Heart right ventricle (tissue), 16 donors: ENCODE measurements at regions not wholly inside any gene's neighbourhood (a gene's known extent, or its start where the extent isn't known, plus 50 kb on each side); places are given as distances from the start of the nearest gene placed in this dataset.

ENCODE experiments used
- ATAC-seq, 8 donors: fragments of 200-7000 bp; cut with Tn5 transposase; one replicate each; pipeline ENCODE4 v1.9.1; 2020; ENCODE audit warnings: mild to moderate bottlenecking in 8 of 8, moderate library complexity in 8 of 8, moderate number of reproducible peaks in 1 of 8
- DNase-seq, 2 donors: peaks; one replicate each; pipeline ENCODE4 v3.0.0-alpha.2; 2020
- H3K27ac ChIP-seq, 10 donors: fragments of 200-600 bp; sonication (generic) in 2 of 10; one replicate each; pipeline versions ENCODE4 v1.5.0 to v1.8.0; 2020 to 2022; ENCODE audit warnings: mild to moderate bottlenecking in 3 of 10
- H3K27me3 ChIP-seq, 7 donors: fragments of 200-600 bp; one replicate each; pipeline ENCODE4 v1.8.0; 2021 to 2022; ENCODE audit warnings: mild to moderate bottlenecking in 2 of 7
- H3K36me3 ChIP-seq, 9 donors: fragments of 200-600 bp; sonication (generic) in 1 of 9; one replicate each; pipeline versions ENCODE4 v1.5.0 to v1.8.0; 2020 to 2022; ENCODE audit warnings: mild to moderate bottlenecking in 2 of 9
- H3K4me1 ChIP-seq, 9 donors: fragments of 200-600 bp; sonication (generic) in 1 of 9; one replicate each; pipeline versions ENCODE4 v1.5.0 to v1.8.0; 2020 to 2022; ENCODE audit warnings: mild to moderate bottlenecking in 4 of 9
- H3K4me3 ChIP-seq, 10 donors: fragments of 200-600 bp; sonication (generic) in 2 of 10; one replicate each; pipeline versions ENCODE4 v1.5.0 to v1.8.0; 2020 to 2022; ENCODE audit warnings: mild to moderate bottlenecking in 7 of 10, moderate library complexity in 2 of 10
- H3K9me3 ChIP-seq, 11 donors: fragments of 200-600 bp in 10 of 11; sonication (generic) in 2 of 11; one replicate each; pipeline versions ENCODE4 v1.5.0 to v1.8.0; 2013 to 2022; ENCODE audit warnings: mild to moderate bottlenecking in 2 of 11, control low read depth in 1 of 11, moderate library complexity in 1 of 11
- WGBS, 2 donors: extraction: QIAGEN DNeasy Blood & Tissue Kit; methylation state at CpG; one replicate each; pipeline ENCODE4 v1.1.7; 2013; ENCODE audit warnings: inconsistent platforms in 1 of 2; 5-methylcytosine and 5-hydroxymethylcytosine counted together
- intact Hi-C, 10 donors: fragments of 100-400 bp; cut with DNase I; formaldehyde crosslinking; loops; one replicate each; pipeline versions ENCODE4 v1.11.1 to v1.14.2; 2022
- TF ChIP-seq, protein P1 (sequence below), 9 donors: fragments of 200-600 bp; sonication (generic) in 2 of 9; IDR thresholded peaks; one replicate each; pipeline versions ENCODE4 v1.5.0 to v1.8.0; 2021 to 2022; ENCODE audit warnings: antibody characterized with exemption in 9 of 9, mild to moderate bottlenecking in 5 of 9, moderate library complexity in 1 of 9
- donor health status: Arrhythmogenic right ventricular cardiomyopathy.
- donor health status: ischemic (EF 13 %, LVEDD 7.1; RV severe dilation, severe dysfunction).
- donor health status: healthy with polysubstance abuse.
- donor health status: DM: no; HTN: yes; CAD: no.
- donor health status: DM: no; HTN: no; CAD: no.
- donor health status: ischemic (EF 25% LVEDD 6.9; RV normal size, moderate dysfunction).
- donor health status: ischemic (EF 25% LVEDD 5.7; RV mildly dilated, moderate dysfunction).
- donor health status: healthy.
- donor health status: DM: yes; HTN: yes; CAD: no.
- donor health status: Ischemic cardiomyopathy.
- donor health status: ischemic (EF 35%, LVEDD 5.7; RV mildly dilated, moderate dysfunction).
- donor health status: nonischemic (EF 11% LVEDD 7.7; RV severe dilation, severe dysfunction).
- donor health status: DM: yes; HTN: yes; CAD: no.
- donor health status: PGD.
- donor health status: ischemic (EF 29% LVEDD 5.4; RV normal size, mild dysfunction).
- donor health status: nonischemic (EF 23%, LVEDD 6.1; RV moderate dilation, normal function).

GRCh38 chr6:1024161-1024560 lies 287.7 kb upstream of the FOXQ1 start:
- peaks cover 0 to 33% (median 16%) of the 10 kb centered on the region in 7 donors for H3K27me3 ChIP-seq
- TF ChIP-seq, protein P1, sequence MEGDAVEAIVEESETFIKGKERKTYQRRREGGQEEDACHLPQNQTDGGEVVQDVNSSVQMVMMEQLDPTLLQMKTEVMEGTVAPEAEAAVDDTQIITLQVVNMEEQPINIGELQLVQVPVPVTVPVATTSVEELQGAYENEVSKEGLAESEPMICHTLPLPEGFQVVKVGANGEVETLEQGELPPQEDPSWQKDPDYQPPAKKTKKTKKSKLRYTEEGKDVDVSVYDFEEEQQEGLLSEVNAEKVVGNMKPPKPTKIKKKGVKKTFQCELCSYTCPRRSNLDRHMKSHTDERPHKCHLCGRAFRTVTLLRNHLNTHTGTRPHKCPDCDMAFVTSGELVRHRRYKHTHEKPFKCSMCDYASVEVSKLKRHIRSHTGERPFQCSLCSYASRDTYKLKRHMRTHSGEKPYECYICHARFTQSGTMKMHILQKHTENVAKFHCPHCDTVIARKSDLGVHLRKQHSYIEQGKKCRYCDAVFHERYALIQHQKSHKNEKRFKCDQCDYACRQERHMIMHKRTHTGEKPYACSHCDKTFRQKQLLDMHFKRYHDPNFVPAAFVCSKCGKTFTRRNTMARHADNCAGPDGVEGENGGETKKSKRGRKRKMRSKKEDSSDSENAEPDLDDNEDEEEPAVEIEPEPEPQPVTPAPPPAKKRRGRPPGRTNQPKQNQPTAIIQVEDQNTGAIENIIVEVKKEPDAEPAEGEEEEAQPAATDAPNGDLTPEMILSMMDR (IDR thresholded peaks at IDR 0.05), result no peak
- H3K4me3 ChIP-seq, result no peak overlapping the region
- no peaks in the 10 kb centered on the region for H3K4me1 ChIP-seq
- intact Hi-C loops, result no loop called here
- DNase-seq (no peak), ATAC-seq (no peak)
- H3K9me3 ChIP-seq, result no peaks in the 10 kb centered on the region
- no peak overlapping the region for H3K27ac ChIP-seq
- WGBS, 2 donors, result 86 to 93% methylated on average over 6 of the region's 6 CpGs
- no peaks in the 10 kb centered on the region for H3K36me3 ChIP-seq

- Histone ChIP-seq H3K4me3 (no peak overlapping the region), H3K9me3 (no peaks in the 10 kb centered on the region), H3K4me1 (no peaks in the 10 kb centered on the region), H3K27ac (no peak overlapping the region), H3K27me3 (peaks cover 0 to 40% (median 16%) of the 10 kb centered on the region in 7 donors), H3K36me3 (no peaks in the 10 kb centered on the region)
- WGBS, 2 donors, result 87 to 89% methylated on average over 4 of the region's 4 CpGs
- DNase-seq (no peak), ATAC-seq (no peak)
- TF ChIP-seq, protein P1 (IDR thresholded peaks at IDR 0.05), result no peak
- intact Hi-C loops, result no loop called here
These were observed 288.7 kb upstream of the FOXQ1 start for GRCh38 chr6:1023229-1023628.

DNA sequence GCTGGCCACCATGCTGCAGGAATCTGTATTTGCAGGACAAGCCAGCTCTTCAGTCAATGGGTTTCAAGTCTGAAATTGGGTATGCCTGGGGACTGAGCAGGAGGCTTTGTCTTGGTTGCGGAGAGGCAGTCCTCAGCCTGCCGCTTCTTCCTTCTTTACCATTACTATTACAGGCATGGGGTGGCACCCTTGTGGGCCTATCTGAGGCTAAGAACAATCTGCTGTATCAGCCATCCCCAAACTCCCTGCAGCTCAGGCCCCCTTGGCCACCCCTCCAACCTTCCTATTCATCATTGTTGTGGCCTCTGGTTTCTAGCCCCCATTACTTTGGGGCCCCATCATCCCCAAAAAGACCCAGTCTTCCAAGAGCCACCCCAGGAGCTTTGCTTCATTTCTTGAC lies 289.2 kb upstream of the FOXQ1 start:
- 95 to 100% methylated on average over 2 of the region's 2 CpGs for WGBS, 2 donors
- TF ChIP-seq, protein P1 (IDR thresholded peaks at IDR 0.05), result no peak
- H3K4me3 ChIP-seq, result no peak overlapping the region
- no peaks in the 10 kb centered on the region for H3K9me3 ChIP-seq
- no peaks in the 10 kb centered on the region for H3K36me3 ChIP-seq
- H3K27ac ChIP-seq, result no peak overlapping the region
- intact Hi-C loops, result no loop called here
- peaks cover 0 to 41% (median 16%) of the 10 kb centered on the region in 7 donors for H3K27me3 ChIP-seq
- H3K4me1 ChIP-seq, result no peaks in the 10 kb centered on the region
- DNase-seq (no peak), ATAC-seq (no peak)

DNA sequence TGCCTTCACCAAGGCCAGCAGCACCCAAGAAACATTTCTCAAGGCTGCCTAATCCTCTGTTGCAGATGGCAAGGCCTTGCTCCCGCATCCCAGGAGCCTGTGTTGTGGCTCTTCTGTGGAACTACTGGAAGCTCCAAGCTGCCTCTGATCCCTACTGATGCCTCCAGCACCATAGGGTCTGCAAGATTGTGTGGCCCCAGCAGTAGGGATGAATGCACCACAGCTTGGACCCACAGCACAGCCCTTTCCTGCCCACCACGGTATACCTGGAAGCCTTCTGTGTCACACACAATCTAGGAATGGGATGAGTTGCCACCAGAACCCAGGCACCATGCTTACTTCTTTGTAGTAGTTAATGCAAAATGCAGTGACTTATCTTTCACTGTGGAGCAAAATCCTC lies 291.1 kb upstream of the FOXQ1 start:
- Histone ChIP-seq H3K4me1 (no peaks in the 10 kb centered on the region), H3K27ac (no peak overlapping the region), H3K36me3 (no peaks in the 10 kb centered on the region), H3K9me3 (no peaks in the 10 kb centered on the region), H3K27me3 (peaks cover 0 to 37% (median 15%) of the 10 kb centered on the region in 7 donors), H3K4me3 (no peak overlapping the region)
- WGBS, 2 donors, result 75 to 89% methylated on average over 2 of the region's 2 CpGs
- TF ChIP-seq, protein P1 (IDR thresholded peaks at IDR 0.05), result no peak
- no peak for ATAC-seq
- DNase-seq, result no peak
- intact Hi-C loops, result no loop called here
